Activated naive CD8-positive, alpha-beta T cell treated with anti-CD3 and anti-CD28 coated beads, Interleukin-2, amount 10 ng/mL, durations not matched to agents 7 days and 5 days (primary cell): ENCODE measurements at regions not wholly inside any gene's neighbourhood (a gene's known extent, or its start where the extent isn't known, plus 50 kb on each side); places are given as distances from the start of the nearest gene placed in this dataset.
"Not testable (repeated sequence)": the region's sequence is repeated elsewhere in the genome, so short reads cannot be mapped to it uniquely, and the experiment has no call there.

Experiments used
- ATAC-seq: fragments of 150-1000 bp; cut with Tn5 transposase; one replicate; pipeline ENCODE4 v1.10.0; 2021; ENCODE audit warnings: low read depth, moderate library complexity
- POLR2A ChIA-PET: fragments of 350-600 bp; sonication (Branson Sonifier 250); formaldehyde crosslinking; loops from one replicate; lab custom pipeline; 2021; ENCODE audit warnings: antibody characterized with exemption; lab: Charles Lee
- DNase-seq: peaks from one replicate; pipeline ENCODE4 v3.0.0; 2021
- H3K27ac Mint-ChIP-seq: one replicate; pipeline ENCODE4 v1.8.0; 2022; ENCODE audit warnings: mild to moderate bottlenecking, mixed read lengths
- H3K27me3 Mint-ChIP-seq: one replicate; pipeline ENCODE4 v1.8.0; 2022; ENCODE audit warnings: mild to moderate bottlenecking, moderate library complexity, mixed read lengths
- H3K36me3 Mint-ChIP-seq: one replicate; pipeline ENCODE4 v1.8.0; 2021; ENCODE audit warnings: mild to moderate bottlenecking, mixed read lengths
- H3K4me1 Mint-ChIP-seq: one replicate; pipeline ENCODE4 v1.8.0; 2021; ENCODE audit warnings: mixed read lengths
- H3K4me3 Mint-ChIP-seq: one replicate; pipeline ENCODE4 v1.8.0; 2022; ENCODE audit warnings: mild to moderate bottlenecking, moderate library complexity, mixed read lengths
- H3K9me3 Mint-ChIP-seq: one replicate; pipeline ENCODE4 v1.8.0; 2021; ENCODE audit warnings: mixed read lengths

- Mint-ChIP-seq H3K9me3 (no peaks in the 10 kb centered on the region), H3K36me3 (no peaks in the 10 kb centered on the region), H3K27ac (no peak overlapping the region), H3K4me1 (no peaks in the 10 kb centered on the region), H3K4me3 (no peak overlapping the region), H3K27me3 (no peaks in the 10 kb centered on the region)
- ATAC-seq (no peak), DNase-seq (no peak)
- POLR2A ChIA-PET: no interaction called here
Measured at GRCh38 chr1:58206749-58207148, 339.8 kb downstream of the OMA1 start.

- H3K27me3 Mint-ChIP-seq: no peaks in the 10 kb centered on the region
- H3K9me3 Mint-ChIP-seq: no peaks in the 10 kb centered on the region
- H3K27ac Mint-ChIP-seq: no peak overlapping the region
- H3K36me3 Mint-ChIP-seq: no peaks in the 10 kb centered on the region
- no peak overlapping the region for H3K4me3 Mint-ChIP-seq
- no peaks in the 10 kb centered on the region for H3K4me1 Mint-ChIP-seq
- no peak for DNase-seq
- no peak for ATAC-seq
- POLR2A ChIA-PET: no interaction called here
Measured at GRCh38 chr1:58204284-58204683, 342.2 kb downstream of the OMA1 start.

GRCh38 chr1:58201492-58202106, 344.9 kb downstream of the OMA1 start:
- no peak for ATAC-seq
- Mint-ChIP-seq H3K4me1 (no peaks in the 10 kb centered on the region), H3K36me3 (no peaks in the 10 kb centered on the region), H3K27ac (no peak overlapping the region), H3K27me3 (peaks cover 2% of the 10 kb centered on the region), H3K4me3 (no peak overlapping the region), H3K9me3 (no peaks in the 10 kb centered on the region)
- POLR2A ChIA-PET: no interaction called here
- DNase-seq: no peak

- no peaks in the 10 kb centered on the region for H3K36me3 Mint-ChIP-seq
- H3K27me3 Mint-ChIP-seq: peaks cover 2% of the 10 kb centered on the region
- no peaks in the 10 kb centered on the region for H3K4me1 Mint-ChIP-seq
- POLR2A ChIA-PET: no interaction called here
- H3K27ac Mint-ChIP-seq: no peak overlapping the region
- DNase-seq: no peak
- ATAC-seq: no peak
- H3K9me3 Mint-ChIP-seq: no peaks in the 10 kb centered on the region
- H3K4me3 Mint-ChIP-seq: no peak overlapping the region
Measured at GRCh38 chr1:58200437-58200836, 346.1 kb downstream of the OMA1 start.

- H3K27ac Mint-ChIP-seq: no peak overlapping the region
- H3K27me3 Mint-ChIP-seq: peaks cover 2% of the 10 kb centered on the region
- H3K36me3 Mint-ChIP-seq: no peaks in the 10 kb centered on the region
- no peaks in the 10 kb centered on the region for H3K9me3 Mint-ChIP-seq
- ATAC-seq (no peak), DNase-seq (no peak)
- POLR2A ChIA-PET: no interaction called here
- no peaks in the 10 kb centered on the region for H3K4me1 Mint-ChIP-seq
- no peak overlapping the region for H3K4me3 Mint-ChIP-seq
Measured at GRCh38 chr1:58197811-58198210, 348.7 kb downstream of the OMA1 start.

GRCh38 chr1:58190267-58190988, 356.1 kb downstream of the OMA1 start:
- Mint-ChIP-seq H3K27me3 (peaks cover 13% of the 10 kb centered on the region), H3K4me3 (no peak overlapping the region), H3K4me1 (no peaks in the 10 kb centered on the region), H3K27ac (no peak overlapping the region), H3K36me3 (no peaks in the 10 kb centered on the region), H3K9me3 (no peaks in the 10 kb centered on the region)
- POLR2A ChIA-PET: no interaction called here
- DNase-seq (no peak), ATAC-seq (no peak)

GRCh38 chr1:58189453-58189852, 357.1 kb downstream of the OMA1 start:
- Mint-ChIP-seq H3K9me3 (no peaks in the 10 kb centered on the region), H3K27ac (no peak overlapping the region), H3K27me3 (peaks cover 13% of the 10 kb centered on the region), H3K36me3 (no peaks in the 10 kb centered on the region), H3K4me3 (no peak overlapping the region), H3K4me1 (no peaks in the 10 kb centered on the region)
- POLR2A ChIA-PET: no interaction called here
- DNase-seq: no peak
- no peak for ATAC-seq

- no peak overlapping the region for H3K4me3 Mint-ChIP-seq
- peaks cover 3% of the 10 kb centered on the region for H3K27me3 Mint-ChIP-seq
- POLR2A ChIA-PET: no interaction called here
- DNase-seq (no peak), ATAC-seq (no peak)
- H3K9me3 Mint-ChIP-seq: peaks cover 4% of the 10 kb centered on the region
- no peaks in the 10 kb centered on the region for H3K36me3 Mint-ChIP-seq
- no peak overlapping the region for H3K27ac Mint-ChIP-seq
- no peaks in the 10 kb centered on the region for H3K4me1 Mint-ChIP-seq
Measured at GRCh38 chr1:58183286-58183685, 363.2 kb downstream of the OMA1 start.

- Mint-ChIP-seq H3K27ac (no peak overlapping the region), H3K4me3 (no peak overlapping the region), H3K4me1 (no peaks in the 10 kb centered on the region), H3K27me3 (no peaks in the 10 kb centered on the region), H3K36me3 (no peaks in the 10 kb centered on the region), H3K9me3 (peaks cover 4% of the 10 kb centered on the region)
- ATAC-seq (no peak), DNase-seq (no peak)
- POLR2A ChIA-PET: no interaction called here
Measured at GRCh38 chr1:58180537-58180936, 366.0 kb downstream of the OMA1 start.

- ATAC-seq, H3K27me3 Mint-ChIP-seq, DNase-seq, H3K4me3 Mint-ChIP-seq, POLR2A ChIA-PET, H3K27ac Mint-ChIP-seq, H3K9me3 Mint-ChIP-seq, H3K4me1 Mint-ChIP-seq, H3K36me3 Mint-ChIP-seq: not testable (repeated sequence)
Measured at GRCh38 chr1:58169160-58169559, 377.4 kb downstream of the OMA1 start.

GRCh38 chr1:58167131-58167530, 379.4 kb downstream of the OMA1 start:
- not testable (repeated sequence) for H3K9me3 Mint-ChIP-seq, H3K27ac Mint-ChIP-seq, H3K4me3 Mint-ChIP-seq, DNase-seq, H3K4me1 Mint-ChIP-seq, H3K27me3 Mint-ChIP-seq, ATAC-seq, H3K36me3 Mint-ChIP-seq
- POLR2A ChIA-PET: interaction anchor here (0.7 kb wide), 1 partner anchor 1523 kb away, joined by 3 read pairs; no protein-coding TSS in a partner anchor

- Mint-ChIP-seq H3K4me1 (no peaks in the 10 kb centered on the region), H3K27ac (no peak overlapping the region), H3K27me3 (no peaks in the 10 kb centered on the region), H3K36me3 (no peaks in the 10 kb centered on the region), H3K9me3 (peaks cover 2% of the 10 kb centered on the region), H3K4me3 (no peak overlapping the region)
- ATAC-seq (no peak), DNase-seq (no peak)
- POLR2A ChIA-PET: no interaction called here
Measured at GRCh38 chr1:58166417-58166816, 380.1 kb downstream of the OMA1 start.

GRCh38 chr1:58165073-58165472, 381.5 kb downstream of the OMA1 start:
- no peak overlapping the region for H3K27ac Mint-ChIP-seq
- H3K4me3 Mint-ChIP-seq: no peak overlapping the region
- no peaks in the 10 kb centered on the region for H3K4me1 Mint-ChIP-seq
- peaks cover 2% of the 10 kb centered on the region for H3K9me3 Mint-ChIP-seq
- no peaks in the 10 kb centered on the region for H3K27me3 Mint-ChIP-seq
- POLR2A ChIA-PET: no interaction called here
- H3K36me3 Mint-ChIP-seq: no peaks in the 10 kb centered on the region
- no peak for ATAC-seq
- no peak for DNase-seq

GRCh38 chr1:58162952-58163550, 383.5 kb downstream of the OMA1 start:
- ATAC-seq (no peak), DNase-seq (no peak)
- Mint-ChIP-seq H3K27ac (no peak overlapping the region), H3K27me3 (no peaks in the 10 kb centered on the region), H3K4me3 (no peak overlapping the region), H3K36me3 (no peaks in the 10 kb centered on the region), H3K9me3 (no peaks in the 10 kb centered on the region), H3K4me1 (no peaks in the 10 kb centered on the region)
- POLR2A ChIA-PET: no interaction called here
